DMS79 (cell line): ENCODE measurements at regions not wholly inside any gene's neighbourhood (a gene's known extent, or its start where the extent isn't known, plus 50 kb on each side); places are given as distances from the start of the nearest gene placed in this dataset.
"Not testable (repeated sequence)": the region's sequence is repeated elsewhere in the genome, so short reads cannot be mapped to it uniquely, and the experiment has no call there.

ENCODE experiments used
- DNase-seq: peaks from one replicate; lab custom pipeline; 2025; lab: John Stamatoyannopoulos, UW

DNA sequence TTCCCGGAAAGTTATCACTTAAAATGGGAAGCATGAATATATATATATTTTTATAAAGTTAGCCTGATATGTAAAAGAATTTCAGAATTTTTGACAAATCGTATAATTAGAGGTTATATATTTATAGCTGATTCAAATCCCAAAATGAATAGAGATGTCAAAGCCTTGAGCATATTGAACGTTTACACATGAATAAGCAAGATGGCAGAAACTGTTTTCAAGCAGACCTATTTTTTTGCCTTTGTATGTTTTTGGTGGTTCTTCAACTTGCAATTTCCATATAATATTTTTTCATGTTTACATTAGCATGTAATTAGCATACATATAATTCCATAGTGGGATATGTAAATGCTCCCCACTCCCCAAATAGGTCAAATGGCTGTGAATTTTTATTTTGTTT is 189.9 kb downstream of the PRL start:
- no peak for DNase-seq

DNA sequence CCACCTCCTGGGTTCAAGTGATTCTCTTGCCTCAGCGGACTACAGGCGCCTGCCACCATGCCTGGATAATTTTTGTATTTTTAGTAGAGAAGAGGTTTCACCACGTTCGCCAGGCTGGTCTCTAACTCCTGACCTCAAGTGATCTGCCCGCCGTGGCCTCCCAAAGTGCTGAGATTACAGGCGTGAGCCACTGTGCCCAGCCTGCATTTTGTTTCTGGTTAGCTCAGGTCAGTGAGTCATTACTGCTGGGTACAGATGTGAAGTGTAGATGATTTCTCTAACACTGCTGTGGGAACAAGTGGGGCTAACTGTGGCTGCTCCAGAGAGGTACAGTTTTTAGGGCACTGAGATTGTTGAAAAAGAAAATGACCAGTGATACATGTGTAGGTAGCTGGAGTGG is 188.6 kb downstream of the PRL start:
- no peak for DNase-seq

DNA sequence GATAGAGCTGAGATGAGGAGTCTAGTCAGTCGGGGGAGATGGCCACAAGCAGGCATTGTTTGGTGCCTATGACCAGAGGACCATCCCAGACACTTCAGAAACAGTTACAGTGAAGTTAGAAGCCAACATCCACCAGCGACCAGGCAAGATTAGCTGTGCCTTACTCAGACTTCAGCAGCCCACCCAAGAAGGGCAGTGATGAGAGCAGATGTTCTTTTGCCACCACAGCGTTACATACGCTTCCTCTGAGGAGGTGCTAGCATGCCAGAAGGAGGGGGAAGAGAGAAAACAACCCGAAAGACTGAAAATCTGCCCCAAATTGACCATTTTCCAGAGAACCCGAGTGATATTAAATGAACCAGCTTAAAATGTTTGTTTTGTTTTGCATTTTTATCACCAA is 186.8 kb downstream of the PRL start:
- no peak for DNase-seq

DNA sequence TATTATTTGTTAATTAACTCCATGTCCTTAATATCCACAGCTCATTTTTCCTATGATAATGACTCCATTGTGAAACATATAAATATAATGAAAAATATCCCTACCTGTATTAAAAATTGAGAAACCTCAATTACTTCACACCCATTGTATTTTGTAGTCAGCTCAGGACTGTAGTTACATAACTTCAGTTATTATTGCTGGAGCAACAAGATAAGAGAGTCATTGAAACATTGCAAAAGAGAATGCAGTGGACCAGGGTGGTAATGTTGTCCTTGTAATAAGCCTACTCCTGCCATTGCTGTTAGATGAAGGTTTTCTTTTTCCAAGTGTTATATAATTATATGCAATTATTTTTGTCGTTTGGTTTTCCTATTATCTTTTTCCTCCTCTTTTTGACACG is 184.4 kb downstream of the PRL start:
- no peak for DNase-seq

DNA sequence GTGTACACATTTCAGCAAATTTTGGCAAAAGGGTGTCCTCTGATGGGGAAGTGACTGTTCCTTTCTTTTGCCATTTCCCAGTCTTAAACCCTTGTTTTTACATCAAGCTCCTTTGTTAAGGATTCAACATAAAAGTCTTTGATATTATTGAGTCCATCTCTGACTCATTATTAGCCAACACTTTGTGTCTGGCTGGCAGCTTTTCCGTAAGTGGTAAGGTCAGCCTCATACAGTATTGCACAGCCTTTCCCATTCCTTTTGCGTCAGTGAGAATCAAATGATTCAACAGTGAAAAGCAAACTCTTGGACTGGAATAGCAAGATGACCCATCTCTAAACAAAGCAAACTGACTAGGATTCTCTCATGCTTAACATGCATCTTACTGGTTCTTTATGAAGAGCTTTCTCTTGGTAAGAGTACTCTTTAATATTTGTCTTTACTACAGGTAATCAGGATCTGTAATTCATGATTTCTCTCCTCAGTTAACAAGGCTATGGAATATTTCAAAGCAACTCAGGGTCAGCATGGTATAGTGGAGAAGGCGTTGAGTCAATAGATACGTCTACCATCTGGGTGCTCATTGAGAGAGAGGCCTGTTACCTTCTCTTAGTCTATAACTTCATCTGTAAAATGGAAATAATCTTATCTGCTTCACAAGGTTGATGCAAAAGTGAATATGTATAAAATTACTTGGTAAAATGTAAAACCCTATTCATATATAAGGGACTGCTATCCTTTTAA is 183.6 kb downstream of the PRL start:
- no peak for DNase-seq

DNA sequence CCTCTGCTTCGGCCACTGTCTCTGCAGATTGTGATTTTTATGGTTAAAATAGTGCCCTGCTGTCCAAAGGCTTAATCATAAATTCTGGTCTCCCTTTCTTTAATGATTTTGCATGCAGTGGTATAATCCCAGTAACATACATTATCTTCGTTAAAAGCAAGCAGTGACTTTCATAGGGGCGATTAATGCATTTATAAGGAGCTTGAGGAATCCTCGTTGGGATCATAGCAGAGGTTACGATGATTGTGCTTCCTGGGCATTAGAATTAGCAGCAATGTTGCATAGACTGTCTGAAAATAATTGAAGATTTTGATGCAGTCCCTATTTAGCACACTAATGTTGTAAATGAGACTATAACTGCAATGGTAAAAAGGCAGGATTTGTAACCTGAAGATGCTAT is 181.3 kb downstream of the PRL start:
- DNase-seq: no peak

DNA sequence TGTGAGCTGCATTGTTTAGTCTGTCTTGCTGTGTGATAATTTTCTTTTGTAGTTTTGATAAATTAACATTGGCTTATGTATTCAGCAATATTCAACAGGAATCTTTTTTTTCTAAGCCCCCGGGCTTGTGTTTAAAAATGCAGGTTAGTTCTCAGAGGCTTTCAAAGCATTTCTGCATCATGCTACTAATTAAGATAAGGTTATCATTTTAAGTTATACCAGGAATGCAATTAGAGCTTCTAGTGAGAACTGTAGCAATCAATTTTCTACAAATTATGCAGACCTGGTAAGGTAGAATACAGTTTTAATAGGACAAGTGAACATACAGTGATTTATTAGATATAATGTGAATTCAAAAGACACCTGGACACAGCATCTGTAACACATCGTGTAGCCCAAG is 179.2 kb downstream of the PRL start:
- no peak for DNase-seq

DNA sequence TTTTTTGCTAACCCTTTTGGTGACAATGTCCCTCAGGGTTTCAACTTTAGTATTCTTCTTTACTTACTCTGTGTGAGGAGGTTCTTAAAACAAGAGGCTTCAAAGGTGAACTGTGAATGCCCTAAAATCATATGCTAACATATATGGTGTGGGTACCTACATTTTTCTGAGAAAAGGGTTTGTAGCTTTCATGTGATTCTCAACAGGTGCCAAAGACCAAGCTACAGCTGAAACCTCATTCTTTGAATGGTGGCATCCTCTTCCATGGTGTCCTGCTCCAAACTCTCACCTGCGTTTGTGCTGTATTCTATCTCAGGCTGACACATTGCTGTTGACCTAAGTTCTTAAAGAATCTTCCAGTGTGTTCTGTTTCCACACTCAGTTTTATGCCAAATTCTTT is 177.3 kb downstream of the PRL start:
- DNase-seq: no peak

DNA sequence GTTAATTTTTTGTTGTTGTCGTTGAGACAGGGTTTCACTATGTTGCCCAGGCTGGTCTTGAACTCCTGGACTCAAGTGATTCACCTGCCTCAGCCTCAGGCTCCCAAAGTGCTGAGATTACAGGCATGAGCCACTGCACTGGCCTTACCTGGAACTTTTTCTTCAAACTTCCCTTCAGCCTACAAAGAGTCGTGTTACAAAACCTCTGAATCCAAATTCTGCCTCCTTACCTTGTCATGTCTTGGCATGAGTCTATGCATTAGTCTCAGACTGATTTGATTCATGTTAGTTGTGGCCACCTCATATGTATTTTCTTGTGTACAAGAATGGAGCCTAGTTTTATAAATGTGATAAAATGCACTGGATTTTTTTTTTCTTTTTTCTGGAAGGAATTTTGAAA is 172.1 kb downstream of the PRL start:
- no peak for DNase-seq

DNA sequence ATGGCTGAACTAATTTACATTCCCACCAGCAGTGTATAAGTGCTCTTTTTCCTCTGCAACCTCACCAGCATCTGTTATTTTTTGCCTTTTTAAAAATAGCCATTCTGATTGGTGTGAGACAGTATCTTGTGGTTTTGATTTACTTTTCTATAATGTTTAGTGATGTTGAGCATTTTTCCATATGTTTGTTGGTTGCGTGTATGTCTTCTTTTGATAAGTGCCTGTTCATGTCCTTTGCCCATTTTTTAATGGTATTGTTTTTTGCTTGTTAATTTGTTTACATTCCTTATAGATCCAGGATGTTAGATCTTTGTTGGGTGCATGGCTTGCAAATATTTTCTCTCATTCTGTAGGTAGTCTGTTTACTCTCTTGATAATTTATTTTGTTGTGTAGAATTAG is 169.9 kb downstream of the PRL start:
- no peak for DNase-seq

DNA sequence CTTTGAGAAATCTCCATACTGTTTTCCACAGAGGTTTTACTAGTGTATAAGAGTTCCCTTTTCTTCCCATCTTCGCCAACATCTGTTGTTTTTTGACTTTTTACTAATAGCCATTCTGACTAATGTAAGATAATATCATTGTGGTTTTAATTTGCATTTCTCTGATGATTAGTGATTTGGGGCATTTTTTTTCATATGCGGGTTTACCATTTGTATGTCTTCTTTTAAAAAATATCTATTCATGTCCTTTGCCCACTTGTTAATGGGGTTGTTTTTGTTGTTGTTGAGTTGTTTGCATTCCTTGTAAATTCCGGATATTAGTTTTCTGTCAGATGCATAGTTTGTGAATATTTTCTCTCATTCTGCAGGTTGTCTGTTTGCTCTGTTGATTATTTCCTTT is 167.1 kb downstream of the PRL start:
- no peak for DNase-seq

DNA sequence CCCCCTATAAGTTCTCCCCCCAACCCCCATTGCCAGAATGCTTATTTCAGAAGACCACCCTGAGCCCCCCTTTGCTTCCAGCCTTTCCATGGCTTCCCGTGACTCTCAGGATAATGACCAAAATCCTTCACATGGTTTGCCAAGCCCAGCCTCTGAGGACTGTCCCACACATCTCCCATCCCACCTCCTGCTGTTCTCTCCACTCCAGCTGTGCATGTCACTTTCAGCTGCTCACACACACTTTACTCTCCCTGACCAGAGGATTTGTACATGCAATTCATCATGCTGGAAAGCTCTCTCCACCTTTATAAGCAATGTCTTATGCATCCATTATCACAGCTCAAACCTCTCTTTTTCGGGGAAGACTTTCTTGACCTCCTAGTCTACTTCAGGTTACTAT is 164.2 kb downstream of the PRL start:
- no peak for DNase-seq

DNA sequence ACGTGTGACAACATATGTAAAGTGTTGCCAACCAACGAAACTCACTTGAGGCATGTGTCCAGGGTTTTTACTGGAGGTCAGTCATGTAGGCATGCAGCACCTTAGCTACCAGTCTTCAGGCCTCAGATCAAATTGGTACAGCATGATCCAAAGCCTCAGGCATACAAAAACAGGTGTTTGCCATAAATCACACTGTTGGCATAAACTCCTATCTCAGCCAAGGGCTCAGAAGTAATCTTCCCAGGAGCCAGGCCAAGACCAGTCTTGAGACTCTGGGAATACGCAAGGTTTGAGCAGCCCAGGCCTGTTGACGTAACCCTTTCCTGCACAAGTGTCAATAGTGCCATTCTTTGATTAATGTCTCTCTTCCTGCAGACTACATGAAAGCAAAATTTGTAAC is 163.5 kb downstream of the PRL start:
- no peak for DNase-seq

DNA sequence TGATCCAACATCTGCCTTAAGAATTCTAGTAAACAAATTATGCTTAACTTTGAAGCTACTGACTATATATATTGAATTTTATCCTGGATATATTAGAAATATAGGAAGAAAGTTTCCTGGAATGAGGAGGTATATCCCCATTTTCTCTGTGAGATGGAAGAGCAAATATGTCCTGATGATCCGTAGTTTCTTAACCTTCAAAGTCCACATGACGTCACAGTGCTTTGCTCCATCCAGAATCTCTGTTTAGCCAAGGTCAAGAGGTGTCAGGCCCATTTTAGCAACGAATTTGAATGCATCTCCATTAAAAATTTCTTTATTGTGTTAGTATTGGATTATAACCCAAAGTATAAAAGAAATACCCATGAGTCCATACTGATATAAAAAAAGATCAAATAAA is 162.5 kb downstream of the PRL start:
- DNase-seq: no peak

DNA sequence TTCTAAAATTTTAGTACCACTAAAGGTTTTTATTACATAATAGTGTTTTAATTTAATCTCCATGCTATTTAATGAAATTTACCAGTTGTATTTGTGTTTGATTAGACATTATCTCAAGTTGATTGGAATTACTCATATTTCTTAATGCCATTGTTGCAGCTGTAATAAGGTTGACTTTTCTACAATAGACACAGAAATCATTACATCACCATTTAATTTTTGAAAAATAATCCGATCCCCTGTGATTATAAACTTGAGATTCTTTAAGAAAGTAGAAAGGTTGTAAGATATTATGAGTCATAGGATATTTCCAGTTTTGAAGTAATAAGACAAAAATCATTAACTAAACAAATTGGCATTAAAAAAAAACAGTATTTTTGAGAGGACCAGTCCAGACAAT is 161.4 kb downstream of the PRL start:
- no peak for DNase-seq

DNA sequence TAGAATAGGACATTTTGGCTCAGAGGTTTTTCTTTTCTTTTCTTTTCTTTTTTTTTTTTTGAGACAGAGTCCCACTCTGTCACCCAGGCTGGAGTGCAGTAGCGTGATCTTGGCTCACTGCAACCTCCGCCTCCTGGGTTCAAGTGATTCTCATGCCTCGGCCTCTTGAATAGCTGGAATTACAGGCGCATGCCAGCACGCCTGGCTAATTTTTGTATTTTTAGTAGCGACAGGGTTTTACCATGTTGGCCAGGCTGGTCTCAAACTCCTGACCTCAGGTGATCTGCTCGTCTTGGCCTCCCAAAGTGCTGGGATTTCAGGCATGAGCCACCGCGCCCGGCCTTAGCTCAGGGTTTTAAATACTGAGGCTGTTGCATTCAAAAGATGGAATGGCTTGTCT is 156.1 kb downstream of the PRL start:
- not testable (repeated sequence) for DNase-seq

DNA sequence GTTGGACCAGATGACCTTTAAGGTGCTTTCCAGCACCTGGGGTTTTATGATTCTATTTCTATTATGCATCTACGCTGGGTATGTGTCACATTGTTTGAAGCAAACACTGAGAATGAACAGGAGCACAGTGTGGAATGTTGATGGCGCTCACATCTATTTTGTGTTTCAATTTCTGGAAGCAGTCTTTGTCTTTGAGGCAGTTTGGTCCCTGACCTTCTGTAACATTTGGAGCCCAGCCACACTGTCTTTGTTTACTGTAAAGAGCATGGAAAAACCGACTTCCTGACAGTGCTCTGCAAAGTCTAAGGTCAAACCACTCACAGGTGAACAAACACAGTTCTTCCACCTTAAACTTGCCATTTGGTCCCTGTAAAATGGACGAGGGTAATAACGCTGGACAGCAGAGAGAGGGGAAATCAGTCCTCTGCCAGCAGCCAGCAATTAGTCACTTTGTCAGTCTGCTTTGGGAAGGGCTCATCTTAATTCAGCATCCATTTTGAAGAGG is 155.5 kb downstream of the PRL start:
- DNase-seq: no peak

DNA sequence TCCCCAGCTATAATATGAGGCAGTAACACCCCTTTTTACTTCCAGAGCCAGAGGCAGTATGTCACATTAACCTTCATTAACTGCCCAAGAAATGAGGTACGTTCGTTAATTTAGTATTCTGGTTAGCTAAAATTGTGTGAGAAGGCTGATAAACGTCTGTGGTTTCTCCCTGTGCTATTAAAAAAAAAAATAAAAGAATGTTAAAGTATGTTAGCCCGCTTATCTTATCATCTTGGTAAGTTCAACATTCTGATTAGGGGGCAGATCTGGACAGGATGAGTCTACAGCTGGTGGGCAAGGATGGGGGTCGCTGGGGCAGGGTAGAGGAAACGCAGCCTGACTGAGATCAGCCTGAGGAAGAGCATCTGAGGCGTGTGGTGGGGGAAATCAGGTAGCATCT is 154.0 kb downstream of the PRL start:
- no peak for DNase-seq

DNA sequence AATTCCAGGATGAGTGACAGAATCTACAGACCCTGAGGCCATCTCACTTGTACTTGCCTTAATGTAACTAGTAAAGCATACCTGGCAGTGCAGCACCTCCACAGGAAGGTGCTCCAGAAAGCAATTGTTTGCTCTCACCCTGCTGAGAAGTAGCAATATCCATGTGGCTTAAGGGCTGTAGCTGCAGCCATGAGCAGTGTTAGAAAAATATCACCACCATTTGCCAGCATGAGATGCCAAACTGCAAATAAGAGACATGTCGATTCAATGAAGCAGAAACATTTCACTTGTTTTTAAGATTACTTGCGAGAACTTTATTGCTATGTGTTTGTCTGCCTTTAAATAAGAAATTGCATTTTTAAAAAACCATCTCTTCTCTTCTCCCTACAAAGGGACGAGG is 151.5 kb downstream of the PRL start:
- DNase-seq: peak; percentile 75

DNA sequence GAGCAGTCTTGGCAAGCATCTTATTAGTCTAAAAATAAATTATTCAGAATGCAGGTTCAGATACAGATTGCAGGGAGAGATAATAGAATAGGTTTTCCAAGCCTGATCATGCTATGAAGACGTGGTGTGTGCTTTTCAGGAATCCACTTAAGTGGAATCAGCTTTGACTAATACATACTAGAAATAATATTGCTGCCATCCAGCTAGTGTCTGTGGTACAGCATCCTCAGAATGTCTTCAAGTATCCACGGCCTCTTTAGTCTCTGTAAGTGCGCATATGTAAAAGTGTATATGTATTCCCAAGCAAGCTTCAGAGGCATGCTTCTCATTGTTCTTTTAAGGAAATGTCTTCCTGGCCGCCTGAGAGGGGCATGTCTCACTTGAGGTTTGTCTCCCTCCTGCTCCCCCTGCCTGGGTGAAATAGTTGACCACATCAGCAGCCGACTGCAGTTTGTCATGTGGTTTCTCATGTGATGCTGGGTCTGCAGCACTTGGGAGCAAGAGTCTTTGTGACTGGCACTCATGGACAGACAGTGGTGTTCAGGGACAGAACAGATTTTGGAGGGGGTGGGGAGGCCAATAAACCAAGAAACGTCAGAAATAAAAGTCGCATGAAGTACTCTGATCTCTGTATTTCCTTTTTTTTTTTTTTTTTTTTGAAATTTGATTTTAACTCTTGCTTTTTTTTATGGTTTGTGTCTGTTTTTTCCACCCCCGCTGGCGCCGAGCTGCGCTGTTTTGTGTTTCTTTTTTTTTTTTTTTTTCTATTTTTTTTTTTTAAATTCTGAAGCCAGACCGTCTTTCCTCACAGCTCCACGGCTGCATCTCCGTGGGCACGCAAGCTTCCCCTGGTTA is 150.8 kb downstream of the PRL start:
- peak; percentile 81 for DNase-seq

DNA sequence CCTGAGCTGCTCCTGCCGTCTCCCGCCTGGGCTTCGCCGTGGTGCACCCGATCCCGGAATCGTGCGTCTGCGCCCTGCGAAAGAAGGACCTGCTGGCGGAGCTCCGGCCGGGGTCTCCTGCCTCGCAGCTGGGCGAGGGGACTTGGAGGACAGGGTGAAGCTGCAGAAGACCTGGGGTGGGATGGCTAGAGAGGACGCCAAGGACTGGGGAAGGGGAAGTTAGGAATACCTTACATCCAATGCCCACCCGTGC is 150.2 kb downstream of the PRL start:
- no peak for DNase-seq

DNA sequence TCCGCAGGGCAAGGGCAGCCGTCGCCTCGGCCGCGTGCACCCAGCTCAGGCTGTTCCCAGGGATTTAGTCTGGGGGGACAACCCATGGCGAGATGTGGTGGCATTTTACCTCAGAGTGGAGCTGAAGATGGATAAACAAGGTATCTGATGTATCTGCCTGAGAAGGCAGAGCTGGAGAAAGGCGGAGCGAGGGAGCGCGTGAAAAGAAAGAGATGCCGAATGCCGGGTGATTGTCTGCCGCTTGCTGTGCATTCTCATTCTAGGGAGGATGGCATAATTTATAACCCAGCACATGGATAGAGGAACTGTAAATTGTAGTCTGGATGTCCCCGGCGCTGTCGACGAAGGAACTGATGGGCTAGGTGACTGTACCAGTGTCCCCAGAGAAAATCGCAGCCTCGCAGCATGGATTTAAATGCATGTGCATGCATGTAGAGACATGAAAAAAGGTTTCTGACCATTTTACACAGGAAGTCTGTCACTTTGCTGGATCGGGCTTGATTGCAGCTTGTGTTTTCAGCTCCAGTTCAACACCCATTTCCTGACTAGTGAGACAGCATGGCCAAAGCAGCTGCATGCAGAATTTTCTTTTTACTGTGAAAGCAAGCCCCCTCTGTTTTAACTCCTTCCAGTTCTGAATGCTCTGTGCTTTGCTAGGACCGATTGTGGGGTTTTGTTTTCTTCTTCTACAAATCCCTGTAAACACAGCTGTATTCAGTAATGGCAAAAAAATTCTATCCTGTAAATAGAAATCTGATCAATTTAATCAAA is 149.7 kb downstream of the PRL start:
- no peak for DNase-seq
